ENCODE measurements at regions not wholly inside any gene's neighbourhood (a gene's known extent, or its start where the extent isn't known, plus 50 kb on each side); places are given as distances from the start of the nearest gene placed in this dataset.
"Not testable (repeated sequence)": the region's sequence is repeated elsewhere in the genome, so short reads cannot be mapped to it uniquely, and the experiment has no call there.

- H3K9me3 ChIP-seq: no peaks in the 10 kb centered on the region
- Mint-ChIP-seq H3K4me3 (no peak overlapping the region), H3K9me3 (peaks cover 5 to 23% (median 16%) of the 10 kb centered on the region in 3 donors), H3K36me3 (no peaks in the 10 kb centered on the region), H3K4me1 (no peaks in the 10 kb centered on the region), H3K27ac (no peak overlapping the region), H3K27me3 (no peaks in the 10 kb centered on the region)
- H3K4me3 ChIP-seq (ENCODE audit: control insufficient read depth in 1 of 2, extremely low read depth in 1 of 2, low read length in 1 of 2): no peak overlapping the region
- WGBS (ENCODE audit: insufficient coverage): no CpG with 5 or more reads among the region's 2 CpGs
- DNase-seq (no peak), ATAC-seq (replicated peaks in 1 of 4) (no peak)
- ChIA-PET CTCF (no interaction called here), POLR2A (no interaction called here)
- H3K36me3 ChIP-seq (ENCODE audit: control insufficient read depth in 2 of 2, extremely low read depth in 1 of 2, insufficient read depth in 1 of 2, low read length in 1 of 2): no peaks in the 10 kb centered on the region
- H3K4me1 ChIP-seq (ENCODE audit: control insufficient read depth in 1 of 2, extremely low read depth in 1 of 2, insufficient read depth in 2 of 2, low read length in 2 of 2): no peaks in the 10 kb centered on the region
- H3K27me3 ChIP-seq (replicated peaks in 1 of 2; ENCODE audit: control insufficient read depth in 2 of 2, extremely low read depth in 1 of 2, insufficient read depth in 2 of 2, low read length in 1 of 2): no peaks in the 10 kb centered on the region
- H3K27ac ChIP-seq (ENCODE audit: low read length): no peak overlapping the region
Observed at GRCh38 chr7:91504919-91505318, 240.7 kb downstream of the FZD1 start.

- CTCF ChIA-PET, H3K27me3 Mint-ChIP-seq: not testable (repeated sequence)
Observed at GRCh38 chr7:91506966-91507365, 242.7 kb downstream of the FZD1 start.

GRCh38 chr7:91511861-91512260 is 247.6 kb downstream of the FZD1 start:
- H3K27ac ChIP-seq (ENCODE audit: low read length); H3K9me3 Mint-ChIP-seq; H3K27ac Mint-ChIP-seq; ATAC-seq (replicated peaks in 1 of 4); H3K27me3 Mint-ChIP-seq; POLR2A ChIA-PET; H3K9me3 ChIP-seq; H3K36me3 ChIP-seq (ENCODE audit: control insufficient read depth in 2 of 2, extremely low read depth in 1 of 2, insufficient read depth in 1 of 2, low read length in 1 of 2); H3K4me1 ChIP-seq (ENCODE audit: control insufficient read depth in 1 of 2, extremely low read depth in 1 of 2, insufficient read depth in 2 of 2, low read length in 2 of 2); H3K27me3 ChIP-seq (replicated peaks in 1 of 2; ENCODE audit: control insufficient read depth in 2 of 2, extremely low read depth in 1 of 2, insufficient read depth in 2 of 2, low read length in 1 of 2); DNase-seq; H3K36me3 Mint-ChIP-seq; CTCF ChIA-PET; H3K4me1 Mint-ChIP-seq; H3K4me3 ChIP-seq (ENCODE audit: control insufficient read depth in 1 of 2, extremely low read depth in 1 of 2, low read length in 1 of 2); H3K4me3 Mint-ChIP-seq: not testable (repeated sequence)
- WGBS (ENCODE audit: insufficient coverage): no CpG with 5 or more reads among the region's 1 CpG

More at GRCh38 chr7:91506966-91507365, 242.7 kb downstream of the FZD1 start:
- no CpG with 5 or more reads among the region's 10 CpGs for WGBS (ENCODE audit: insufficient coverage)
- H3K4me1 ChIP-seq (ENCODE audit: control insufficient read depth in 1 of 2, extremely low read depth in 1 of 2, insufficient read depth in 2 of 2, low read length in 2 of 2); DNase-seq; ATAC-seq (replicated peaks in 1 of 4); H3K36me3 Mint-ChIP-seq; H3K4me3 Mint-ChIP-seq; H3K27me3 ChIP-seq (replicated peaks in 1 of 2; ENCODE audit: control insufficient read depth in 2 of 2, extremely low read depth in 1 of 2, insufficient read depth in 2 of 2, low read length in 1 of 2); H3K27ac Mint-ChIP-seq; H3K4me3 ChIP-seq (ENCODE audit: control insufficient read depth in 1 of 2, extremely low read depth in 1 of 2, low read length in 1 of 2); H3K27ac ChIP-seq (ENCODE audit: low read length); H3K36me3 ChIP-seq (ENCODE audit: control insufficient read depth in 2 of 2, extremely low read depth in 1 of 2, insufficient read depth in 1 of 2, low read length in 1 of 2); POLR2A ChIA-PET; H3K9me3 ChIP-seq; H3K4me1 Mint-ChIP-seq; H3K9me3 Mint-ChIP-seq: not testable (repeated sequence)

GRCh38 chr7:91512958-91513357 is 248.7 kb downstream of the FZD1 start:
- ChIA-PET CTCF (no interaction called here), POLR2A (no interaction called here)
- H3K4me1 ChIP-seq (ENCODE audit: control insufficient read depth in 1 of 2, extremely low read depth in 1 of 2, insufficient read depth in 2 of 2, low read length in 2 of 2): no peaks in the 10 kb centered on the region
- no peaks in the 10 kb centered on the region for H3K27me3 Mint-ChIP-seq
- H3K36me3 Mint-ChIP-seq: no peaks in the 10 kb centered on the region
- H3K9me3 ChIP-seq: no peaks in the 10 kb centered on the region
- no peaks in the 10 kb centered on the region for H3K4me1 Mint-ChIP-seq
- no peaks in the 10 kb centered on the region for H3K27me3 ChIP-seq (replicated peaks in 1 of 2; ENCODE audit: control insufficient read depth in 2 of 2, extremely low read depth in 1 of 2, insufficient read depth in 2 of 2, low read length in 1 of 2)
- peaks cover 0 to 4% (median 3%) of the 10 kb centered on the region in 3 donors for H3K9me3 Mint-ChIP-seq
- ATAC-seq (replicated peaks in 1 of 4) (no peak), DNase-seq (no peak)
- no peak overlapping the region for H3K27ac ChIP-seq (ENCODE audit: low read length)
- no peak overlapping the region for H3K4me3 ChIP-seq (ENCODE audit: control insufficient read depth in 1 of 2, extremely low read depth in 1 of 2, low read length in 1 of 2)
- H3K4me3 Mint-ChIP-seq: no peak overlapping the region
- H3K36me3 ChIP-seq (ENCODE audit: control insufficient read depth in 2 of 2, extremely low read depth in 1 of 2, insufficient read depth in 1 of 2, low read length in 1 of 2): no peaks in the 10 kb centered on the region
- no peak overlapping the region for H3K27ac Mint-ChIP-seq
- WGBS (ENCODE audit: insufficient coverage): no CpG with 5 or more reads among the region's 3 CpGs

GRCh38 chr7:91514591-91514990 is 250.4 kb downstream of the FZD1 start:
- DNase-seq (no peak), ATAC-seq (replicated peaks in 1 of 4) (no peak)
- Histone ChIP-seq H3K27ac (ENCODE audit: low read length) (no peak overlapping the region), H3K4me3 (ENCODE audit: control insufficient read depth in 1 of 2, extremely low read depth in 1 of 2, low read length in 1 of 2) (no peak overlapping the region), H3K27me3 (replicated peaks in 1 of 2; ENCODE audit: control insufficient read depth in 2 of 2, extremely low read depth in 1 of 2, insufficient read depth in 2 of 2, low read length in 1 of 2) (no peaks in the 10 kb centered on the region), H3K9me3 (no peaks in the 10 kb centered on the region), H3K36me3 (ENCODE audit: control insufficient read depth in 2 of 2, extremely low read depth in 1 of 2, insufficient read depth in 1 of 2, low read length in 1 of 2) (no peaks in the 10 kb centered on the region), H3K4me1 (ENCODE audit: control insufficient read depth in 1 of 2, extremely low read depth in 1 of 2, insufficient read depth in 2 of 2, low read length in 2 of 2) (no peaks in the 10 kb centered on the region)
- CTCF ChIA-PET: no interaction called here
- POLR2A ChIA-PET: no interaction called here
- H3K27ac Mint-ChIP-seq: no peak overlapping the region
- no peaks in the 10 kb centered on the region for H3K4me1 Mint-ChIP-seq
- H3K4me3 Mint-ChIP-seq: no peak overlapping the region
- H3K9me3 Mint-ChIP-seq: peaks cover 0 to 4% (median 3%) of the 10 kb centered on the region in 3 donors
- H3K27me3 Mint-ChIP-seq: no peaks in the 10 kb centered on the region
- WGBS (ENCODE audit: insufficient coverage): no CpG with 5 or more reads among the region's 4 CpGs
- no peaks in the 10 kb centered on the region for H3K36me3 Mint-ChIP-seq

GRCh38 chr7:91515961-91516360 is 251.7 kb downstream of the FZD1 start:
- peaks cover 0 to 4% (median 3%) of the 10 kb centered on the region in 3 donors for H3K9me3 Mint-ChIP-seq
- H3K27ac Mint-ChIP-seq: no peak overlapping the region
- no peaks in the 10 kb centered on the region for H3K9me3 ChIP-seq
- ChIA-PET POLR2A (no interaction called here), CTCF (no interaction called here)
- ATAC-seq (replicated peaks in 1 of 4) (no peak), DNase-seq (no peak)
- H3K4me3 Mint-ChIP-seq: no peak overlapping the region
- H3K27me3 Mint-ChIP-seq: no peaks in the 10 kb centered on the region
- H3K4me1 Mint-ChIP-seq: no peaks in the 10 kb centered on the region
- H3K36me3 Mint-ChIP-seq: no peaks in the 10 kb centered on the region
- no peaks in the 10 kb centered on the region for H3K27me3 ChIP-seq (replicated peaks in 1 of 2; ENCODE audit: control insufficient read depth in 2 of 2, extremely low read depth in 1 of 2, insufficient read depth in 2 of 2, low read length in 1 of 2)
- WGBS (ENCODE audit: insufficient coverage): no CpG with 5 or more reads among the region's 1 CpG
- H3K4me3 ChIP-seq (ENCODE audit: control insufficient read depth in 1 of 2, extremely low read depth in 1 of 2, low read length in 1 of 2): no peak overlapping the region
- H3K4me1 ChIP-seq (ENCODE audit: control insufficient read depth in 1 of 2, extremely low read depth in 1 of 2, insufficient read depth in 2 of 2, low read length in 2 of 2): no peaks in the 10 kb centered on the region
- no peak overlapping the region for H3K27ac ChIP-seq (ENCODE audit: low read length)
- no peaks in the 10 kb centered on the region for H3K36me3 ChIP-seq (ENCODE audit: control insufficient read depth in 2 of 2, extremely low read depth in 1 of 2, insufficient read depth in 1 of 2, low read length in 1 of 2)

GRCh38 chr7:91517201-91517785 is 253.1 kb downstream of the FZD1 start:
- Histone ChIP-seq H3K36me3 (ENCODE audit: control insufficient read depth in 2 of 2, extremely low read depth in 1 of 2, insufficient read depth in 1 of 2, low read length in 1 of 2) (no peaks in the 10 kb centered on the region), H3K27ac (ENCODE audit: low read length) (no peak overlapping the region), H3K4me3 (ENCODE audit: control insufficient read depth in 1 of 2, extremely low read depth in 1 of 2, low read length in 1 of 2) (no peak overlapping the region), H3K4me1 (ENCODE audit: control insufficient read depth in 1 of 2, extremely low read depth in 1 of 2, insufficient read depth in 2 of 2, low read length in 2 of 2) (no peaks in the 10 kb centered on the region), H3K27me3 (replicated peaks in 1 of 2; ENCODE audit: control insufficient read depth in 2 of 2, extremely low read depth in 1 of 2, insufficient read depth in 2 of 2, low read length in 1 of 2) (no peaks in the 10 kb centered on the region), H3K9me3 (no peaks in the 10 kb centered on the region)
- ATAC-seq (replicated peaks in 1 of 4) (no peak), DNase-seq (no peak)
- H3K4me1 Mint-ChIP-seq: no peaks in the 10 kb centered on the region
- H3K36me3 Mint-ChIP-seq: no peaks in the 10 kb centered on the region
- H3K27me3 Mint-ChIP-seq: peaks cover 0 to 4% of the 10 kb centered on the region in 2 donors
- WGBS (ENCODE audit: insufficient coverage): no CpG with 5 or more reads among the region's 1 CpG
- ChIA-PET CTCF (no interaction called here), POLR2A (no interaction called here)
- H3K9me3 Mint-ChIP-seq: peaks cover 0 to 4% (median 3%) of the 10 kb centered on the region in 3 donors
- no peak overlapping the region for H3K4me3 Mint-ChIP-seq
- no peak overlapping the region for H3K27ac Mint-ChIP-seq
